NCI-H345 (cell line): ENCODE measurements at regions not wholly inside any gene's neighbourhood (a gene's known extent, or its start where the extent isn't known, plus 50 kb on each side); places are given as distances from the start of the nearest gene placed in this dataset.
"Not testable (repeated sequence)": the region's sequence is repeated elsewhere in the genome, so short reads cannot be mapped to it uniquely, and the experiment has no call there.

Experiments used
- DNase-seq: peaks from one replicate; lab custom pipeline; 2025; lab: John Stamatoyannopoulos, UW

DNA sequence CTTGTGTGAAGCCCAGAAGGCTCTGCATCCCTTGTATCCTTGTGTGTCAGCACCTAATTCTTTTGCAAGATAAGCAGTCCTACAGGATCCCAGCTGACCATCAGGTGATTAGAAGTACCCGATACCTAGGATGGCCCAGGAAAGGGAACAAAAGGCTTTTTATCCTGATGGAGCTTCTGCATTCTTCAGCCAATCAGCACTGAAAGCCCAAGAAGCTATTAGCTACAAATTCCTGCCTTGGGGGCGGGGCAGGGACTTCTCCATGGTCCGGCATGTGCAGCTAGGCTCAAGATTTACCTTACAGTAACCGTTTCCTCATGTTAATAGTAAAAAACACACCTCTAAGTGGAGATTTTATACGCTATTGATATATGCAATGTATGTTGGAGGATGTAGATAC lies 264.6 kb upstream of the THUMPD2 start:
- DNase-seq = no peak

DNA sequence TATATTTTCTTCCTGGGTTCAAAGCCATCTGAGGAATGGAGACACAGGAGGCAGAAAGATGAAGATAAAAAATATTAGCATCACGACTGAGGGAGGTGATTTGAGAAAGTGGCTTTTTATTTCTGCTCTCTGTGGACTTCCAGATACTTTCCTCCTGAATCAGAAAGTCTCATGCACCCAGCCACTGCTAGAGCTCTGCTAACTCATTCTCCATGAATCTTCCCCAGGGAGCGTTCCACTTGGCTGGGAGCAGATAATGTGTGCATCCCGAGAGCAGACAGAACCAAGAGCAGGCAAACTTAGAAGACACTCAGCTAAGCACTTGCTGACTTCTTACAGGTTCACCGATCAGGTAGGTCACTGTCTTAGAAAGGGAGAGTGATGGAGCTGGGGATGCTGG lies 264.1 kb upstream of the THUMPD2 start:
- DNase-seq = no peak

DNA sequence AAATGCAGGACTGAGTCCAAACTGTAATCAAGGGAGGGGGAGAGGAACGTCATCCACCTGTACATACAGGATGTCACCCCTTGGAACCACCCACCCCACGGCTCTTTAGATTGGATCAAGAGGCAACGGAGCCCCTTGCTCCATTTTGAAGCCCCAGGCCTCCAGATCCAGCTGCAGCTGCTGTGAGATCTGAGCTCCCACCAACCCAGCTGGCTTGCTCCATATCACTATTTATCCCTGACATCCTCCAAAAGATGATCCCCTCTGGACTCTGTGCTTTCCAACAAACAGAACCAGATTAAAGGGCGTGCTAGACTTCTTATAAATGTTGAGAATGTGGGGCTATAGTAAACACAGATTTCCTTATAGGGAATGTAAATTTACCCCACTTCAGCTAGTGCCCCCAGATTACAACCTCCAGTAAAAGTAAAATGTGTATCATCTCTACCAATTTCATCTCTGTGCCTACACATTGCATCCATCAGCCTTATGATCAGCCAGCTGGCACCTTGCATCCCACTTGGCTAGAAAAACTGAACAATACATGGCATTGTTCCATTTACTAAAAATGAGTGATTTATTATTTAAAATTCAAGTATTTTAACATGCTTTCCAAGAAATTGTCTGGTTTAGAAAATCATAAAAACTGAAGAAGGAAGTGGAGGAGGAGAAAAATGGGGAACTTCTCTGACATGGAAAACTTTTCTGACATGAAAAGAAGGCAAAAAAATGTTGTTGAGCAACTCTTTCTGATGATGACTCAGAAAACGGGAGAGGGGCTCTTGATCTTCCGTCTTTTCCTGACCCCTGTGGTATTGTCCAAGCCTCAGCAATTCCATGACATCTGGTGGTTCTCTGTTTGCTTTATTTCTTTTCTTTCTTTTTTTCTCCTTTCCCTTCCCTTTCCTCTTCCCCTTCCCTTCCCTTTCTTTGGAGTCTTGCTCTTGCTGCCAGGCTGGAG lies 262.6 kb upstream of the THUMPD2 start:
- no peak for DNase-seq

DNA sequence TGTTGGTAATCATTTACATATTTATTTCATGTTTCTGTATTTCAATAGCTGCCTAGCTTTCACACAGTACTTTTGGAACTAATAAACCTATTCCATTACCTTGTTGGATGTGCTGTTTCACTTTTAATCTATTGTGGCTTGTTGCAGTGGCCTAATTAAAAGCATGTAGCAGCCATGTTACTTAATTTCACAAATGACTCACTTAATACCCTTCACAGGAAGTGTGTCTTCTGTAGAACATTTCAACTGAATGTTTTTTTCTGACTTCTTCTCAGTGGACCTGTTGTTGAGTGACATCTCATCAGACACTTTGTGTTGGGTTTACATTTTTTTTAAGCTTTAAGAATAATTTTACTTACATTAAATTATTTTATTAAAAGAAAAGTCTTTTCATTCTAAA lies 260.5 kb upstream of the THUMPD2 start:
- no peak for DNase-seq

DNA sequence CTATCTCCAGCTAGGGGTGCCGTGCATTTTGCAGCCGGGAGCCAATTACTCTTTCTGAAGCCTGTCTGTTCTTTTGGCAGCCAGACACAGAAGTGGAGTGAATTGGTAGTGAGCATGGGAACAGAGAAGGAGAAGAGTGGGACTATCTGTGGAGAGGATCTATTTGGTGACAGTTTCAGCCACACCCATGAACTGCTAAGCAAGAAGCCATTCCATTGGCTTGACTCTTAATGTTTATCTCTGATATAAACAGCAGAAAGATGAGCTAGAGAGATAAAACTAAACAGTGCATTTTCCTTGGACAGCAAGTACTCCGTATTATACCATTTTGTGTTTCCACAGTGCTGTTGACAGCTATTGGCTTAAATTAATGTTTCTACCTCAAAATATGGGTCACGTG lies 259.6 kb upstream of the THUMPD2 start:
- no peak for DNase-seq

DNA sequence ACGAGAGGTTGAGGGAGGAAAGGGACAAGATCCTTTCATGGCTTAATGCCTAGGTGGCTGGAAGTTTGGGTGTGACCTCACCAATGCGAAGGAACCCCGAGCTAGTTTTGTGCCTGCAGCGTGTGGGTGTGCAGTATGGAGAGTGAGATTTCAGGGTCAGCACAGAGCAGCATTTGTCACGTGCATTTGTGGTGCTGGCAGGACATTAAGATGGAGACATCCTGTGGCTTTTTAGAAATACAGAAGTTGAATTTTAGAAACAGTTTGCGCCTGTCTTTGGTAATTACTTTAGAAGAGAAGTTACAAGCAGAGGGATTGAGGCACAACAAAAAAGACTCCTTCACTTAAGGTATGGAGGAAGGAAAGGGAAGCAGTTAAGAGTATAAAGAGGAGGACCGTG lies 258.2 kb upstream of the THUMPD2 start:
- DNase-seq = no peak

DNA sequence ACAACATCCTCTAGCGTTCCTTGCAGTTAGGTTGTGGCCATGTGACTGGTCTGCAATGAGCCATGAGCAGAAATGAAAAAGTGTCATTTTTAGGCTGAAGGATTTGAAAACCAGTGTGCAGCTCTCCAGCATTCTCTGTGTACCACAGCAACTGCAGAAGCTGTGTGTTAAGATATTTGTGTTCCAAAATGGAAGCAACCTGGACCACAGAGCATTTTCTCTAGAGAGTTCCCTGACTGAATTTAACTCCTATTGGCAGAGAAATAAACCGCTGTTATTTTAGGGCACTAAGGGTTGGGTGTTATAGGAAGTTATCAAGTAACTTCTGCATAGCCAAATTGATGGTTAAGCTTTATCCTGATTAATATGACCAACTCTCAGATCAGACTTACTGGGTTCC lies 257.2 kb upstream of the THUMPD2 start:
- no peak for DNase-seq

DNA sequence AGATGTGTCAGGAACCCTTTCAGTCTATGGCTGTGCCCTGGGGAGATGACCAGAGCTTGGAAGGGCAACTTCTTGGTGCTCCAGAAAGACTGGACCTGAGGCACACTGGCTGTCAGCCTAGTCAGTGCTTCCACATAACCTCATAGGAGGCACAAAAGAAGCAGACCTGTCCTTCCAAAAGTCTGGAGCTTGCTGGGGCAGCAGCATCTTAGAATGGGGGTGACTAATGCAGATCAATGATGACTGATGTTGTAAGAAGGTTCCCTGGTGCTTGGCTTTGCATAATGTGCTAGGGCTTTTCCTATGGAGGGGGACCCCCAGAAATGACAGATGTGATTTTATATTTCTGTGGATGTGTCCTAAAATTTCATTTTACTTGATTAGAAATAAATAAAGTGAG lies 255.7 kb upstream of the THUMPD2 start:
- no peak for DNase-seq

DNA sequence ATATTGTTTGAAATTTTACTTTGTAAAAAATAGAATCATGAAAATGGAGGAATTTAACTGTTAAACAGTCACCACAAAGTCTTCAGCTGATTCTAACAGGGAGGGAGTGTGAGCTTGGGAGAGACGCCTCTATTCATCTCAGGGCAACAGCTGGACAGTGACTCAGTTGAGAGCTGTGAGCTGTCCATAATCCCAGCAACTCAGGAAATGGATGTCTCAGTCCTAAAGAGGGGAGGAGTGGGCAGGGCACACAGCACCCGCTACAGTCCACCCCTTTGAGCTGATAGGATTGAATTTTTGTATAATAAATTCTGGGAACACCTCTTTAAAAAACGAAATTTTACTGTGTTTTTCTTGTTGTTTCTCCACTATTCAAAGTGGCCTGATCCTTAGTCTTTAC lies 255.1 kb upstream of the THUMPD2 start:
- no peak for DNase-seq

DNA sequence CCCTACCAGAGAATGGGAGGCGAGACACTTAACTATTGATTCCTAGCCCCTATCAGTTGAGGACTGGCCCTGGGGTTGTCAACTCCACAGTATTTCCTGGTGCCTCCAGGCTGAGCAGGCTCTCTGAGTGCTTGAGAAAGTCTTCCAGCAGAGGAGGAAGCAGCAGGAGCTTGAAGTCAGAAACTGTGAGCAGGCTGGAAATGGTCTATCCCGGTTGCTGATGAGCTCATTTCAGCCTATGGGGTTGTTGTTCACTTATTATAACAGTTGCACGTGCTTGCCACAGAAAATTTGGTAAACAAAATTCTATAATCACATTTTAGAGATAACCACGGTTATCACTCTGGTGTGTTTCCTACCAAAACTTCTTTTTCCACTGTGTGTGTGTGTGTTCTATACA lies 254.7 kb upstream of the THUMPD2 start:
- no peak for DNase-seq

DNA sequence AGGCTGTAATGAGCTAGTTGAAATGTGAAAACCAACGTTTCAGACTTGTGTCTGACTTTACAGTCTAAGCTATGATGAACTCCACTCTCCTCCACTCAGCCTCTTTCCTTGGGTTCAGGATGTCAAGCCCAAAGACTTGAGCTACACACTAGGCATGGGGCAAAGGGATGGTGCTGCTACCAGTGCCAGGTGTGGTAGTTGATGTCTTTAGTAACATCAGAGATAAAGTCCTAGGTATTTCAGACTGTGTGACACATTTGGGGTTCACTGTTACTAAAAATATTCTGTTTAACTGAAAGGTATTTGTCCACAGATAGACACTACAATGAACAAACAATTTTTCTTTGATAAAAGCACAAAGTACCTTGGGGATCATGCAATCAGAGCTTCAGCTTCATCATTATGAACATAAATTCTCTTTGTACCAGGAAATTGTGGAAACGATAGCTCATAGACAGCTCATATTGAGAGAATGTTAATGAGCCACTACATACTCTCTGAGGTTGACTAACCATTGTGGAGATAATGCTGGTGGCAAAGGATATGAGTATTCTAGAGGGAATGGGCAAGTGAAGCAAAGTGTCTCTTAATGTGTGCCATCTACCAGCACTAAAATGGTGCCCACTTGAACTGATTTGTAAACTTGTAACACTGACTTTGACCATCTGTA lies 253.7 kb upstream of the THUMPD2 start:
- DNase-seq = no peak

DNA sequence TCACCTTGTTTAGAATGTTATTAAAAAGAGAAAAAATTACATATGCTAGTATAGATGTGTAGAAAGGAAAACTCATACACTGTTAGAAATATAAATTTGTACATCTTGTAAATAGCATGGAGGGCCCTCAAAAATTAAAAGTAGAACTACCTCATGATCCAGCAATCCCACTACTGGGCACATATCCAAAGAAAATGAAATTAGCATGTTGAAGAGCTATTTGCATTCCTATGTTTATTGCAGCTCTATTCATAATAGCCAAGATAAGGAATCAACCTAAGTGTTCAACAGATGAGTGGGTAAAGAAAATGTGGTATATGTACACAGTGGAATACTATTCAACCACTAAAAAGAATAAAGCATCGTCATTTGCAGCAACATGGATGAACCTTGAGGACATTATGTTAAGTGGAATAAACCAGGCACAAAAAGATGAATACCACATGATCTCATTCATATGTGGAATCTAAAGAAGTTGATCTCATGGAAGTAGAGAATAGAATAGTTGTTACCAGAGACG lies 251.5 kb upstream of the THUMPD2 start:
- no peak for DNase-seq

DNA sequence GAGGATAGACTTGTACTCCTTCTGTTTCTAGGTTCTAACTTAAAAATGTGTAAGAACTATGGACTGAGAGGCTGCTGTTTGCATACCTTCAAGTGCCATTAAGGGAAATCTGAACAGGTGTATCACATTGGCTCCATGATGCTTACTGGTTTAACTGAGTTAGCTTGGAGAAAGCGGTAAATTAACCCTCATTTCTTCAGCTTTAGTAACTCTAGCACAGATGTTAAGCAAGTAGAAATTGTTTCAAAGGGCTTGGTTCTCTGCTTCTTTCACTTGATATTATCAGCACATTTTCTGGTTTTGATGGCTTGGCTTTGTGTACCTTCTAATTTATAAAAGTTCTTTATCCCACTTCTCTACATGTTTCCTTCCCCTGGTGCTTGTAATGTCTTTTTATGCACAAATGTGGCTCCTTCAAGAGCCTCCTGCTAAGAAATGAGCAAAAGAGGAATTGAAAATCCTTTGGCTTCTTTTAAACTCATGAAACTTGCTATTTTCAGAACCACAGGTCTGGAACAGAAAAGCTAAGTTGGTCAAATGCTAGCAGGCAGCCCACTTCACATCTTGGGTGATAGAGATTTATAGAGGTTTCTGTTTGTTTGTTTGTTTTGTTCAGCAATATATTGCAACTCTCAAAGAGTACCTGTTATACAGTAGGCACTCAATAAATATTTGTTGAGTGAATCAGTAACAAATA lies 249.9 kb upstream of the THUMPD2 start:
- no peak for DNase-seq

DNA sequence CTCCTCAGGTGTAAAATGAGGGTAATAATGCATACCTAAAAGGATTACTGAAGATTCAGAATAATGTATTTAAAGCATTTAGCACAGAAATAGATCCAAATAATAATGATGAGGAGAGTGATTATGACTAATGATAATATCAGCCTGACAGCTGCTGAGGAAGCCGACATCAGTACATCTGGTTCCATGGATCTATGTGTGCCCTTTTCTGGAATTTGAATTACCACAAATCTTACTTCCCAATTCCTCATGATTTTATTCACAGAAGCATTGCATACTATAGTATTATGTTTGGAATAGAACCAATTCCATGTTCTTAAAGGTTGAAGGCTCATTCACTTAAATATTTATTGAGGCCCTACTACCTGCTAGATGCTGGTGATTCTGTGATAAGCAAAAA lies 248.9 kb upstream of the THUMPD2 start:
- no peak for DNase-seq

DNA sequence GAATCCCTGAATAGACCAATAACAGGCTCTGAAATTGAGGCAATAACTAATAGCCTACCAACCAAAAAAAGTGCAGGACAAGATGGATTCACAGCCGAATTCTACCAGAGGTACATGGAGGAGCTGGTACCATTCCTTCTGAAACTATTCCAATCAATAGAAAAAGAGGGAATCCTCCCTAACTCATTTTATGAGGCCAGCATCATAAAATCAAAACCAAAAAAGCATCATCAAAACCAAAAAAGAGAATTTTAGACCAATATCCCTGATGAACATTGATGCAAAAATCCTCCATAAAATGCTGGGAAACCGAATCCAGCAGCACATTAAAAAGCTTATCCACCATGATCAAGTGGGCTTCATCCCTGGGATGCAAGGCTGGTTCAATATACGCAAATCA lies 246.2 kb upstream of the THUMPD2 start:
- DNase-seq = peak; percentile 1

DNA sequence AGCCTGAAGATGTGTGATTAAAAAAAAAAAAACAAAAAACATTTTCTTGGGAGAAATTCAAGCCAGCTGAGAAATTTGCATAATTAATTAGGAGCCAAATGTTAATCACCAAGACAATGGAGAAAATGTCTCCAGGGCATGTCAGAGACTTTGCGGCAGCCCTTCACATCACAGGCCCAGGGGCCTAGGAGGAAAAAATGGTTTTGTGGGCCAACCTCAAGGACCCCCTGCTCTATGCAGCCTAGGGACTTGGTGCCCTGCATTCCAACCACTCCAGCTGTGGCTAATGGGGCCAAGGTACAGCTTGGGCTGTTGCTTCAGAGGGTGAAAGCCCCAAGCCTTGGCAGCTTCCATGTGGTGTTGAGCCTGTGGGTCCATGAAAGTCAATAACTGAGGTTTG lies 241.9 kb upstream of the THUMPD2 start:
- no peak for DNase-seq

DNA sequence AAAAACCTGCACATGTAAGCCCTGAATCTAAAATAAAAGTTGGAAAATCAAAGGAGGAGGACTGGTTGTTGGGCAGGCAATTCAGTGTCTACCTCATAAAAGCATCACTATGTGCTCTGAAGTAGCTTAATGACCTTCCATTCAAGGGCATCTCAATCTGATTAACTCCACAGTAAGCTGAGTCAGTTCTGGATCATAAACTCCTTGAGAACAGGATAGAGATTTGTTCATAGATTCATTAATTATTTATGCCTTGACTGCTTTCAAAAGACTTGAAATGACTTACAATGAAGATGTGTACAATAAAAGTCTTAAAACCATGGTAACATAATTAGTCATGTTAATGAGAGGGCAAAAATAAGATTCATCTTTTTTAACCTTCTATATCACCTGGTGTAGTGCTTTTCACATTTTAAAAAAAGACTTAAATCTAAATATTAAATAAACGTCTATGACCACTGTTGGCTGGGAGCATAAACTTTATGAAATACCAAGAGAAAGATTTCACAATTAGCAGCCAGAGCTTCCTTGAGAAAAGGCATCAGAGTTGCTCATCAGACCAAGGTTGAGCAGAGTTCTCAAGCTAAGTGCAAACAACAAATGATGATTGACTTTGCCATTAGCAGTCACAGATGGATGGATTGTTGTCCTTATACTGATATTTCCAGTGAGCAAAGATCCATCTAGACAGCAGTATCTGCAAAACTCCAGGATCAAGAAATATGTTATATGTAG lies 237.3 kb upstream of the THUMPD2 start:
- DNase-seq = no peak

DNA sequence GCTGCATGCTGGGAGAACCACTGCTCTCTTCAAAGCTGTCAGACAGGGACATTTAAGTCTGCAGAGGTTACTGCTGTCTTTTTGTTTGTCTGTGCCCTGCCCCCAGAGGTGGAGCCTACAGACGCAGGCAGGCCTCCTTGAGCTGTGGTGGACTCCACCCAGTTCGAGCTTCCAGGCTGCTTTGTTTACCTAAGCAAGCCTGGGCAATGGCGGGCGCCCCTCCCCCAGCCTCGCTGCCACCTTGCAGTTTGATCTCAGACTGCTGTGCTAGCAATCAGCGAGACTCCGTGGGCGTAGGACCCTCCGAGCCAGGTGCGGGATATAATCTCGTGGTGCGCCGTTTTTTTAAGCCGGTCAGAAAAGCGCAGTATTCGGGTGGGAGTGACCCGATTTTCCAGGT lies 234.9 kb upstream of the THUMPD2 start:
- DNase-seq = not testable (repeated sequence)

DNA sequence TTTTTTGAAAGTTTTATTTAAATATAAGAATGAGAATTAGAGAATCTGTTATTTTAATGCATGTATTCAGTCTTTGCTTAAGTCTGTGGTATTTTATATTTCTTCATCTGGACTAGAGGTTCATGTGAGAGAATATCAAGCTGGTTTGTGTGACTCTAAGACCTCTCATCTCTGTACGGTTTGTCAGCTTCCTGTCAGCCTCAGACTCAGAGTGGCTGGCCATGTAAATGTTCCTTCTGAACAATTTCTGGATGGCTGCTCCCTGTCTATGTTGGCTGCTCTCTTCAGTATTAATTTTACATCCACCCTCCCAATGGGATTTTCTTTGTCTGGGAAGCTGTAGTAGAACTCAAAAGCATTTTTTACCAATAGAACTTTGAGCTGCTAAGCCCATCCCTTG lies 225.3 kb upstream of the THUMPD2 start:
- DNase-seq = no peak

DNA sequence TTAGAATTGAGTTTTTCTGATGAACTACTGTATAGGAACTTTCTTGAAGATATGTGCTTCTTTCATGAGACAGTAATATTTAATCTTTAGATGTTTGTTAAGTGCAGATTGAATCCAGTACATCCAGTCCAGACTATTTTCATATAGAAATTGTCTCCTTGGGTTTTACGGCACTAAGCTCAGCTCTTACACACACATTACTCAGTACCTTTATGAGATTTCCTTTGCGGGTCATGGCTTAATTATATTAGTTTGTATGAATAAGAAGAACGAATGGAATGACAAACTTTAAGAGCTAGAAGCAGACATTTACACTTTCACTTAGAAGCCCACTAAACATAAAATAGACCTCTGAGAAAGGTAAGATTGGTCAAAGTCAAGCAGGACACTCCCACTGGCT lies 223.3 kb upstream of the THUMPD2 start:
- DNase-seq = no peak

DNA sequence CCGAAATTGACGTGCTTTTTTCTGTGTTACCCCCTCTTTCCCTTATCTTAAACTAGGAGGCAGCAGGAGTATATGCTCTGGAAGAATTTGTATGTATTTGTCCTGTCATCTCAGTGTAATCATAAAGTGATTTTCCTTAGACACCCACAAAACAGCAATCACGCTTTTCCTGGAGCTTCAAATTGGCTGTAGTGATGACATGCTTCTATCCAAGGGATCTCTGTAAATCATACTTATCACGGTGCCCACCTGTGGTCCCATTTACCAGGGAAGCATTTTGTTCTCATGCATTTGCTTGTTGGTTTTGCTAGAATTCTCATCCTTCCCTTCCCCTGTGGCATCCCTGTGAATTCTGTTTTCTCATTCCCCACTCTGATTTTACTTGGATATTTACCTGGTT lies 220.8 kb upstream of the THUMPD2 start:
- DNase-seq = no peak

DNA sequence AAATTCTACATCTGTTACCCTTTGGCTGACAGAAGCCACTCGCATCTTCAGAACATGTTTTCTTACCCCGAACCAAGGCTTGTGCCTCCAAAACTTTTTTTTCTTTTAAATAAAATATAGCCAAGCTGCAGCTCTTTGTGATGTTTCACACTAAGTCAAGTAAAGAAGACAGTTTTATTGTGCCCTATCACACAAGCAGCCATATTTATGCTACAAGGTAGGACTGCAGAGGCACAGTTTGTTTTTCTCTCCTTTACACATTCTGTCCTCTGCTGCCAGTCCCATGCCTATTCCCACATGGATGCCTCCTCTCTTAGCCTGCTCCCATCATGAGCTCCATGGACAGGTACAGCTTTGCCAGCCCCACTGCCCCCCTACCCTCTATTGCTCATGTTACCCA lies 219.6 kb upstream of the THUMPD2 start:
- no peak for DNase-seq
